Activated CD8-positive, alpha-beta T cell treated with anti-CD3 and anti-CD28 coated beads, Interleukin-2, amount 10 ng/mL, durations not matched to agents 7 days and 5 days (primary cell): ENCODE measurements at regions not wholly inside any gene's neighbourhood (a gene's known extent, or its start where the extent isn't known, plus 50 kb on each side); places are given as distances from the start of the nearest gene placed in this dataset.

Experiments
- ATAC-seq: fragments of 150-1000 bp; cut with Tn5 transposase; one replicate; pipeline ENCODE4 v1.10.0; 2021; ENCODE audit warnings: moderate library complexity
- CTCF ChIA-PET: fragments of 350-600 bp; sonication (Branson Sonifier 250); formaldehyde crosslinking; loops from one replicate; lab custom pipeline; 2021; ENCODE audit warnings: antibody characterized with exemption; lab: Charles Lee
- POLR2A ChIA-PET: fragments of 350-600 bp; sonication (Branson Sonifier 250); formaldehyde crosslinking; loops from one replicate; lab custom pipeline; 2021; ENCODE audit warnings: antibody characterized with exemption; lab: Charles Lee
- DNase-seq: peaks from one replicate; pipeline ENCODE4 v3.0.0-alpha.2; 2020
- H3K27ac Mint-ChIP-seq: one replicate; pipeline ENCODE4 v1.8.0; 2021; ENCODE audit warnings: mild to moderate bottlenecking, mixed read lengths
- H3K27me3 Mint-ChIP-seq: one replicate; pipeline ENCODE4 v1.8.0; 2021; ENCODE audit warnings: low read depth, mixed read lengths
- H3K36me3 Mint-ChIP-seq: one replicate; pipeline ENCODE4 v1.8.0; 2021; ENCODE audit warnings: low read depth, mixed read lengths
- H3K4me1 Mint-ChIP-seq: one replicate; pipeline ENCODE4 v1.8.0; 2021; ENCODE audit warnings: low read depth, mixed read lengths
- H3K4me3 Mint-ChIP-seq: one replicate; pipeline ENCODE4 v1.8.0; 2021; ENCODE audit warnings: mild to moderate bottlenecking, mixed read lengths
- H3K9me3 Mint-ChIP-seq: one replicate; pipeline ENCODE4 v1.8.0; 2022; ENCODE audit warnings: mixed read lengths; ENCODE audit not compliant: insufficient read depth

DNA sequence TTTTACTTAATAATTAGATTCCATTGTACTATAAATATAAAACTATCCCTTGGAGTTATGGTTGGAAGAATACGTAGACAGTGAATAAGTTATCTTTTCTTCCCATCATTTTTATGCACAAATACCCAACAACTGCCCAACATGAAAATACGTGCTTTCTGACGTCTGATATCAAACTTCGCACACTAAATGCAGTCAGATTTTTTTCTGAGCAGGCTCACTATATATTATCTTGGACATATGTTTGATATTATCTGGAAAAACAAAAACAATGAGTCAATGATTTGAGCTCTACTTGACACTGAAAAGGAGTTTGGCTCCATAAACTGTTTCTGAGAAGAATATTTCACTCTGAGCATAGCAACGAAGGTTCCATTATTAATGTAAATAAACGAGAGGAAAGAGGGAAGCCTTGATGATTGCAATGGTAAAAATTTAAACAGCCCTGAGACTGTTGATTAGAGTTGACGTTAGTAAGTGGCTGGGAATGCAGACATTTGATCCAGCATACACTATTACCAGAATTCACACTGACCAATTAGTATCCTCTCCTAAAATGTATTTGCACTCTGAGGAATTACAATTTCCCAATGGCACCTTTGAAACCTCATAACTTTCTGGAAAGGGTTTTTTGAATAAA lies 1090.0 kb downstream of the EPHA7 start:
- ATAC-seq, result no peak
- H3K4me1 Mint-ChIP-seq, result no peaks in the 10 kb centered on the region
- peaks cover 10% of the 10 kb centered on the region for H3K9me3 Mint-ChIP-seq
- ChIA-PET CTCF (no interaction called here), POLR2A (no interaction called here)
- H3K4me3 Mint-ChIP-seq, result no peak overlapping the region
- H3K27me3 Mint-ChIP-seq, result no peaks in the 10 kb centered on the region
- no peak overlapping the region for H3K27ac Mint-ChIP-seq
- no peaks in the 10 kb centered on the region for H3K36me3 Mint-ChIP-seq
- DNase-seq, result no peak

DNA sequence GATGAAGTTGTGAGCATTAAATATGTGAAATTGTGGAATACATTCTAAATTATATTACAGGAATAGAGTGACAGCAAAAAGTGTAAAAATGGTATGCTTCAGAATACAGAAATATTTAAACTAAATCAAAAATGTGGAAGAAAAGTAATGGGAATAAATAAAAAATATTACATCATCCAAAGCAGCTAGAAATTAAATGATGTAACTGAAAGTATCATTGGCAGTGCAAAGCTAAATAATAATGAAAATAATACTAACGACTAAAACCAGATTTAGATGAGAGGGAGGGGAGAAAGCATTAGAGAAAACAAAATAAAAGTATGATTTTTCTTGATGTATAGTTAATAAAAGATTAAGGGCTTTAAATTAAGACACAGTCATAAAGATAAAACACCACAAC lies 1104.0 kb downstream of the EPHA7 start:
- CTCF ChIA-PET, result no interaction called here

DNA sequence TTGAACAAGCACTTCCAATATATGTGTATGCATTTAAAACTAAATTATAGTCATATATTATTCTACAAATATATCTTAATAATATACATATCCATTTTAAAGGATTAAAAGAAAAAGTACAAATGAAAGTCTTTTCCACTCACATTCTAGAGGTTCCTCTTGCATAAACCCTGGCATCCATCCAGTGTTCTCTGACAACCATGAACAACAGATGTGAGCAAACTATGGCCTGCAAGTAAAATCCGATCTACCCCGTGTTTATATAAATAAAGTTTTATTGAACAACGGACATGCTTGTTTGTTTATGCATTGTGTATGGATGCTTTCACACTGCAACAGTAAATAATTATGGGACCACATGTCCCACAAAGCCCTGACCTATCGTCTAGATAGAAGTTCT lies 1122.3 kb downstream of the EPHA7 start:
- no peaks in the 10 kb centered on the region for H3K9me3 Mint-ChIP-seq
- no peaks in the 10 kb centered on the region for H3K27me3 Mint-ChIP-seq
- H3K36me3 Mint-ChIP-seq, result no peaks in the 10 kb centered on the region
- ChIA-PET POLR2A (no interaction called here), CTCF (no interaction called here)
- ATAC-seq, result no peak
- H3K27ac Mint-ChIP-seq, result no peak overlapping the region
- DNase-seq, result no peak
- no peaks in the 10 kb centered on the region for H3K4me1 Mint-ChIP-seq
- no peak overlapping the region for H3K4me3 Mint-ChIP-seq

More for the DNA sequence above, 1104.0 kb downstream of the EPHA7 start:
- H3K4me1 Mint-ChIP-seq, result no peaks in the 10 kb centered on the region
- no peak for DNase-seq
- no peak overlapping the region for H3K4me3 Mint-ChIP-seq
- no peaks in the 10 kb centered on the region for H3K27me3 Mint-ChIP-seq
- POLR2A ChIA-PET, result no interaction called here
- no peak for ATAC-seq
- no peaks in the 10 kb centered on the region for H3K36me3 Mint-ChIP-seq
- no peak overlapping the region for H3K27ac Mint-ChIP-seq
- H3K9me3 Mint-ChIP-seq, result no peaks in the 10 kb centered on the region

DNA sequence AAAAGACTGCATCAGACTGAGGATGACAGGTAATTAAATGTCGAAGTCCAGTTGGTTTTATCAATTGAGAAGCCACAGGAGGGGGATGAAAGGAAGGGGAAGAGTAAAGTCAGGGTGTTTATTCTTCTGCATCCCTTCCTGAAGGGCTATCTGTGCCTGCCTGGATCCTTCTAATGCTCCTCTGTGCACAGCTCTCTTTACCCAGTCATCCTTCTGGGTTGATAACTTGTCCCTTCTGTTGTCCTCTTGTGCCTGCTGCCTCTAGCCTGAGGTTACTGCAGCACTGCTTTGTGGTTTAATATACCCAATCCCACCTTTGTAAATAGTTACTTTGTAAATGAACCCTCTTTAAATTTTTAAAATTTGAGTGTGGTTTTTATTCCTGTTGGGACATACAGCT lies 1127.3 kb downstream of the EPHA7 start:
- no peaks in the 10 kb centered on the region for H3K4me1 Mint-ChIP-seq
- no peaks in the 10 kb centered on the region for H3K36me3 Mint-ChIP-seq
- ATAC-seq, result no peak
- H3K27me3 Mint-ChIP-seq, result no peaks in the 10 kb centered on the region
- H3K4me3 Mint-ChIP-seq, result no peak overlapping the region
- H3K27ac Mint-ChIP-seq, result no peak overlapping the region
- DNase-seq, result no peak
- peaks cover 4% of the 10 kb centered on the region for H3K9me3 Mint-ChIP-seq
- ChIA-PET CTCF (no interaction called here), POLR2A (no interaction called here)

DNA sequence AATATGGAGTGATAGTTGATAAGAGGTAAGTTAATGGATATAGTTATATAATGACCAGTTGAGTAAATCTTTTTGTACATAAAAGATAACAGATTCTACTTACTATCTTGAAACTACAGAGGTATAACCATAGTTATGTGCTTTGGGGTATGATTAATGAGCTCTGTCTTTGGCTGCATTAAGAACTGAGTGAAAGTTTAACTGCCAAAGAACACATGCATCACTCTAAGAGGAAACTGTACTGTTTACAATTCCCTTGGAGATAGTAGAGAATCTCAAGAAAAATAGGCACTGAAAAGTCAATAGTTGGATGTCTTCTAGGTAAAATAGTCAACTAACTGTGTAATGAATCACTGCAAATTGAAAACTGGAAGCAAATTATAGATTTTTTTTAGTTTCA lies 1129.5 kb downstream of the EPHA7 start:
- ChIA-PET POLR2A (no interaction called here), CTCF (no interaction called here)
- peaks cover 8% of the 10 kb centered on the region for H3K9me3 Mint-ChIP-seq
- no peak overlapping the region for H3K27ac Mint-ChIP-seq
- H3K27me3 Mint-ChIP-seq, result no peaks in the 10 kb centered on the region
- no peak overlapping the region for H3K4me3 Mint-ChIP-seq
- H3K4me1 Mint-ChIP-seq, result no peaks in the 10 kb centered on the region
- no peaks in the 10 kb centered on the region for H3K36me3 Mint-ChIP-seq
- DNase-seq, result no peak
- ATAC-seq, result no peak

DNA sequence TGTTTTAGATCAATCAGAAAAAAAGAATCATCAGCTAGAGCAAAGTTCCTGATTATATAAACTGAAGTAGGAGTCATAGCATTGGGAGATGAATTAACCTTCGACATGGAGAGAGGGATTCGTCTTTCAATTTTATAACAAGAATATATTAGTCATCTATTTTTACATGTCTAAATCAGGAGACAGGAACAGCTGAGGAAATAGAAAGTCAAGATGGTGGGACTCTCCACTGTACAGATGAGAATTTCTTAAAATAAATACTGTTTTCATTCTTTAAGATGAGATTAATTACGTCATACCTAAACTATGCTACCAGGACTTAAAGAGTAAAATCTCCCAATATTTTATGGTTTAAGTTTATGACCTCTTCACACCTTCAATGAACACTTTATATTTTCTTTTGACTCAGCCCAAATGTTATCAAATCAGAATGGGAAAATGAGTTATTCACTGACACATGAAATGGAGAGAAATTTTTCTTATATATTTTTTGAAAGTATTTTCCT lies 1137.7 kb downstream of the EPHA7 start:
- H3K4me1 Mint-ChIP-seq, result no peaks in the 10 kb centered on the region
- H3K27ac Mint-ChIP-seq, result no peak overlapping the region
- ATAC-seq (no peak), DNase-seq (no peak)
- ChIA-PET POLR2A (no interaction called here), CTCF (no interaction called here)
- H3K9me3 Mint-ChIP-seq, result peaks cover 3% of the 10 kb centered on the region
- H3K27me3 Mint-ChIP-seq, result no peaks in the 10 kb centered on the region
- H3K36me3 Mint-ChIP-seq, result no peaks in the 10 kb centered on the region
- no peak overlapping the region for H3K4me3 Mint-ChIP-seq

DNA sequence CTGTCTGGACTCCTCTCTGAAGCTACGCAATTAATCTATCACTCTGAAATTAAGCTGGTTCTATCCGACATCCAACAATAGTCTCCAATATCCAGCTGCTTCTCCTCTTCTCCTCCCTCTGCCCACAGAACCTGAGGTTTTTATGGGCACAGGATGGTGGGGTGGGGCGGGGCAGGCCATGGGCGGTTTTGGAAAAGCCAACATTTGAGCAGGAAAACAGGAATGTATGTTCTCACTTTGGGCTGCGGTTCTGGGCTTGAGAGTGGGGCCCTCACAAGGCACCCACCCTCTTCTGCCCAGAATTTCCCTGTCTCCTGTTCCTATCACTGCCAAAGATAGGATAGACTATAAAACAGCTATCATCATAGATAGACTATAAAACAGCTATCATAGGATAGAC lies 1144.2 kb downstream of the EPHA7 start:
- H3K27ac Mint-ChIP-seq, result no peak overlapping the region
- POLR2A ChIA-PET, result no interaction called here
- no peaks in the 10 kb centered on the region for H3K36me3 Mint-ChIP-seq
- H3K4me3 Mint-ChIP-seq, result no peak overlapping the region
- no peaks in the 10 kb centered on the region for H3K9me3 Mint-ChIP-seq
- H3K27me3 Mint-ChIP-seq, result no peaks in the 10 kb centered on the region
- CTCF ChIA-PET, result no interaction called here
- DNase-seq, result no peak
- H3K4me1 Mint-ChIP-seq, result no peaks in the 10 kb centered on the region
- ATAC-seq, result no peak

DNA sequence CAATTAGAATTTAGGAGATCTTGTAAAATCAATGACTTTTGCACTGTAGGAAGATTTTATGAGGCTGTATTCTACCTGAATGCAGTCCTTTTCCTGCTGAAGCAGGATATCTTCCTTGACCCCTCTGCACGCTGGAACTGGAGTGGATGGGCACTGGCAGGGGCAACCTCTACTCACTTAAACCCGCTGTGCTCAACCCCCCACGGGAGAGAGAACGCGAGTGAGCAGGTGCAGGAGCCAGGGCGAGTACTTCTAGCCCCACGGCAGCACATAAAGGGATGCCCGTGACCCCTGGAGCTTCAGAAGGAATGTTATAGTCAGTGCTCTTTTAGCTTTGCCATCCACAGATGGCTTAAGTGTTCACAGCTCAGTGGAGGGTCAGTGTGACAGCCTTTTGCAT lies 1144.8 kb downstream of the EPHA7 start:
- ATAC-seq, result no peak
- no peak overlapping the region for H3K27ac Mint-ChIP-seq
- H3K4me3 Mint-ChIP-seq, result no peak overlapping the region
- no peaks in the 10 kb centered on the region for H3K4me1 Mint-ChIP-seq
- H3K9me3 Mint-ChIP-seq, result no peaks in the 10 kb centered on the region
- DNase-seq, result no peak
- H3K36me3 Mint-ChIP-seq, result no peaks in the 10 kb centered on the region
- no peaks in the 10 kb centered on the region for H3K27me3 Mint-ChIP-seq
- ChIA-PET CTCF (no interaction called here), POLR2A (no interaction called here)

DNA sequence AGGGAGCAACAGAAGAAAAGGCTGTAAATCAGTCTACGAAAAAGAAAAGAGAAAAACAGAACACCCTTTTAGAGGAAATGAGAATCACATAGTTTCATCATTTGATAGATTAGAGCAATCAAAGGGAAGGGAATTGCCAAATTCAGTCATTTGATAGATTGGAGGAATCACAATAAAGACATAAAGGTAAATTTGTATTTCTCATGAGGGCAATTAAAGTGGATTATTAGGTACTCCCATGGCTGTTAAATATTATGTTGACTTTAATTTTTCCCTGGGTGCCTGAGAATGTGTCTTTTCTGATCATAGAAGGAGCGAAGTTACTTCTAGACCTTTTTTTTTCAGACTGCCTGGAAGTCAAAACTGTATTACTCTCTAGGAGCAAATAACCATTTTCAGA lies 1145.7 kb downstream of the EPHA7 start:
- H3K36me3 Mint-ChIP-seq, result no peaks in the 10 kb centered on the region
- no peak overlapping the region for H3K4me3 Mint-ChIP-seq
- H3K9me3 Mint-ChIP-seq, result no peaks in the 10 kb centered on the region
- H3K27ac Mint-ChIP-seq, result no peak overlapping the region
- ChIA-PET POLR2A (no interaction called here), CTCF (no interaction called here)
- H3K27me3 Mint-ChIP-seq, result no peaks in the 10 kb centered on the region
- DNase-seq (no peak), ATAC-seq (no peak)
- H3K4me1 Mint-ChIP-seq, result no peaks in the 10 kb centered on the region

DNA sequence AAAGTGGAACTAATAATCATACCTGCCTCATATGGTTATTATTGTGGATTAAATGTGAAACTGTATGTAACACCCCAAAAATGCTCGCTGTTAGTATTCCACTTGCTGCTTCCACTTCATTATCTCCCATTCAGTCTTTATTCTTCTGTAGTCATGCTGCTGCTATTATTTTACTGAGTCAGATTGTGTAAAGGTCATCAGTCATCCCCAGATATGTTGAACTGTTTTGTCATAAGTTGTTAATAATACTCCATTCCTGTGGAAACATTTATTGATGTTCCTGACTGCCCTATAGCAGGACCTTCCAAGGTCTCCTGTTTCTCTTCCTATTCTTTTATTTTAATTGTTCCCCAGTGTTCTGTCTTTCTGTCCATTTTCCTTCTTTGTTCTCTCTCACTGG lies 1148.3 kb downstream of the EPHA7 start:
- DNase-seq, result no peak
- H3K9me3 Mint-ChIP-seq, result no peaks in the 10 kb centered on the region
- ATAC-seq, result no peak
- CTCF ChIA-PET, result no interaction called here
- H3K27me3 Mint-ChIP-seq, result no peaks in the 10 kb centered on the region
- POLR2A ChIA-PET, result no interaction called here
- H3K4me1 Mint-ChIP-seq, result no peaks in the 10 kb centered on the region
- H3K4me3 Mint-ChIP-seq, result no peak overlapping the region
- no peak overlapping the region for H3K27ac Mint-ChIP-seq
- no peaks in the 10 kb centered on the region for H3K36me3 Mint-ChIP-seq

DNA sequence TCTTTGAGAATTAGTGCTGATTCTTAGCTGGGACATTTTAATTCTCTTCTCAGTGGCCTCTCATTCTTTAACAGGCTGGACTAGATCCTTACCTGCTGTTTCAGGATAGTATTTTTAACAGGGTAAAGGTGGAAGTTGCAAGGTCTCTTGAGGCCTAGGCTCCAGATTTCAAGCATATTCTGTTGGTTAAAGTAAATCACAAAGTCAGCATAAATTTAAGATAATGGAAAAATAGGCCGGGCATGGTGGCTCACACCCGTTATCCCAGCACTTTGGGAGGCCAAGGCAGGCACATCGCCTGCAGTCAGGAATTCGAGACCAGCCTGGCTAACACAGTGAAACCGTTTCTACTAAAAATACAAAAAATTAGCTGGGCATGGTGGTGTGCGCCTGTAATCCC lies 1149.0 kb downstream of the EPHA7 start:
- Mint-ChIP-seq H3K4me3 (no peak overlapping the region), H3K4me1 (no peaks in the 10 kb centered on the region), H3K36me3 (no peaks in the 10 kb centered on the region), H3K27ac (no peak overlapping the region), H3K27me3 (no peaks in the 10 kb centered on the region), H3K9me3 (no peaks in the 10 kb centered on the region)
- DNase-seq, result no peak
- ChIA-PET CTCF (no interaction called here), POLR2A (no interaction called here)
- no peak for ATAC-seq

DNA sequence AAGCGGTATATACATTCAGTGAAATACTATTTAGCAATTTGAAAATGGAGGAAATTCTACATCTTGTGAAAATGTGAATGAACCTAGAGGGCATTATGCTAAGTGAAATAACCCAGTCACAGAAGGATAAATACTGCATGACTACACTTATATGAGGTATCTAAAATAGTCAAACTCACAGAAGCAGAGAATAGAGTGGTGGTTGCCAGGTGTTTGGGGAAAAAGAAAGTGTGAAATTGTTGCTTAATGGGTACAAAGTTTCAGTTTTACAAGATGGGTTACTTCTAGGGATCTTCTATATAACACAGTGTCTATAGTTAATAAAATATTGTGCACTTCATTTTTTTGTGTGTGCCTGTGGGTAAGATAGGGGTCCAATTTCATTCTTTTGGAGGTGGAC lies 1152.0 kb downstream of the EPHA7 start:
- CTCF ChIA-PET, result no interaction called here
- Mint-ChIP-seq H3K27ac (no peak overlapping the region), H3K36me3 (no peaks in the 10 kb centered on the region), H3K9me3 (no peaks in the 10 kb centered on the region), H3K4me1 (no peaks in the 10 kb centered on the region), H3K27me3 (no peaks in the 10 kb centered on the region), H3K4me3 (no peak overlapping the region)
- POLR2A ChIA-PET, result no interaction called here
- DNase-seq, result no peak
- ATAC-seq, result no peak

DNA sequence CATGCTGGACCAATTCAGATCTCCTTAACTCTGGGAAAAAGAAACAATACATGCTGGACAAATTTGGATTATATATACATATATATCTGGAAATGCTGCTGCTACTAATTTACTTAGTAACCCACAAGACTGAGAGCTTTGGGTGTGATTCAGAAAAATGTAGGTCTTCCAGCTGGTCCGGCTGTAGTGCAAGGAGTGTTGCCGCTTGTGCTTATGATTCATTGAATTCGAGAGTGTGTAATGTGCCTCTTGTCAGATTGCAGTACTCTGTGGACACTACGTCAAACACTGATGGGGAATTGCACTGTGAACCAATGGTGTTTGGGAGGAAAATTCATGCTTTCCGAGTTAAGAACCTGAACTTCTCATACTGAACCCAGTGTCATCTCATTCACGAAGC lies 1155.5 kb downstream of the EPHA7 start:
- ChIA-PET POLR2A (no interaction called here), CTCF (no interaction called here)
- DNase-seq (no peak), ATAC-seq (no peak)
- Mint-ChIP-seq H3K36me3 (no peaks in the 10 kb centered on the region), H3K4me1 (no peaks in the 10 kb centered on the region), H3K27me3 (no peaks in the 10 kb centered on the region), H3K9me3 (no peaks in the 10 kb centered on the region), H3K4me3 (no peak overlapping the region), H3K27ac (no peak overlapping the region)
